Activated naive CD8-positive, alpha-beta T cell treated with anti-CD3 and anti-CD28 coated beads, Interleukin-2, amount 10 ng/mL, durations not matched to agents 7 days and 5 days (primary cell): ENCODE measurements at regions not wholly inside any gene's neighbourhood (a gene's known extent, or its start where the extent isn't known, plus 50 kb on each side); places are given as distances from the start of the nearest gene placed in this dataset.
"Not testable (repeated sequence)": the region's sequence is repeated elsewhere in the genome, so short reads cannot be mapped to it uniquely, and the experiment has no call there.

Experiments used
- ATAC-seq: fragments of 150-1000 bp; cut with Tn5 transposase; one replicate; pipeline ENCODE4 v1.10.0; 2021; ENCODE audit warnings: low read depth, moderate library complexity
- POLR2A ChIA-PET: fragments of 350-600 bp; sonication (Branson Sonifier 250); formaldehyde crosslinking; loops from one replicate; lab custom pipeline; 2021; ENCODE audit warnings: antibody characterized with exemption; lab: Charles Lee
- DNase-seq: peaks from one replicate; pipeline ENCODE4 v3.0.0; 2021
- H3K27ac Mint-ChIP-seq: one replicate; pipeline ENCODE4 v1.8.0; 2022; ENCODE audit warnings: mild to moderate bottlenecking, mixed read lengths
- H3K27me3 Mint-ChIP-seq: one replicate; pipeline ENCODE4 v1.8.0; 2022; ENCODE audit warnings: mild to moderate bottlenecking, moderate library complexity, mixed read lengths
- H3K36me3 Mint-ChIP-seq: one replicate; pipeline ENCODE4 v1.8.0; 2021; ENCODE audit warnings: mild to moderate bottlenecking, mixed read lengths
- H3K4me1 Mint-ChIP-seq: one replicate; pipeline ENCODE4 v1.8.0; 2021; ENCODE audit warnings: mixed read lengths
- H3K4me3 Mint-ChIP-seq: one replicate; pipeline ENCODE4 v1.8.0; 2022; ENCODE audit warnings: mild to moderate bottlenecking, moderate library complexity, mixed read lengths
- H3K9me3 Mint-ChIP-seq: one replicate; pipeline ENCODE4 v1.8.0; 2021; ENCODE audit warnings: mixed read lengths

DNA sequence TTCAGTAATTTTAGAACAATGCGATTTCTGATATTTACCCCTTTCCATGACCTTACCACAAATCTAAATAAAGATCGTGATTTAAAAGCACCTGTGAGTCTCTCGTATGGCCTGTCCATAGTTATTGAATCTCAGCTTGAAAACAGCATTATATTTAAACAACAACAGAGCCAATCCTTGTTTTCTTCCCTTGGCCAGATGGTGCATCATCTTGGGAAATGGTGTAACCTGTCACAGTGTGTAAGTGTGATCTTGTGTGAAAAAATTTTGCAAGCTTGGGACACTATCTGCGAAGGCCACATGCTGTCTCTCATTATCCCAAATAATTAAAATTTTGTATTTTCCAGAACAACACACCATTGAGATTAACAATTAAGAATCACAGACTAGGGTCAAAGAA, 262.7 kb upstream of the SPHKAP start:
- DNase-seq (no peak), ATAC-seq (no peak)
- H3K36me3 Mint-ChIP-seq: no peaks in the 10 kb centered on the region
- no peaks in the 10 kb centered on the region for H3K9me3 Mint-ChIP-seq
- H3K27ac Mint-ChIP-seq: no peak overlapping the region
- no peak overlapping the region for H3K4me3 Mint-ChIP-seq
- no peaks in the 10 kb centered on the region for H3K27me3 Mint-ChIP-seq
- H3K4me1 Mint-ChIP-seq: no peaks in the 10 kb centered on the region
- POLR2A ChIA-PET: no interaction called here

DNA sequence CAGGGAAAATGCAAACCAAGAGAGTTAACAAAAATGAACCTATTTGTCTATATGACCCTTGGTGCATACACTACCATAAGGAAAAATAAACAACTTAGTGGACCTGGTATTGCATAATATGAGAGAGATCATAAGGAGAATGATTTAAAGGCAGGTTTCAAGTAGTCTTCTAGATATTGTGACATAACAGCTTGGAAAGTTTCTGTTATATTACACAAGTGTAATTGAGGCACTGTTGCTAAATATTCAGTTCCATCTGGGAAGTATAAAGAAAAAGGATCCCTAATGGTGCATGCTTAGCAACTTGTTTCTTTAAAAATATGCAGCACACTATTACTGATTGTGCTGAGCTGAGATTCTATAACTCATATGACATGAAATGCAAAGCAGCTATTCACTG, 252.2 kb upstream of the SPHKAP start:
- no peaks in the 10 kb centered on the region for H3K4me1 Mint-ChIP-seq
- ATAC-seq (no peak), DNase-seq (no peak)
- H3K9me3 Mint-ChIP-seq: no peaks in the 10 kb centered on the region
- no peak overlapping the region for H3K4me3 Mint-ChIP-seq
- no peak overlapping the region for H3K27ac Mint-ChIP-seq
- H3K27me3 Mint-ChIP-seq: no peaks in the 10 kb centered on the region
- POLR2A ChIA-PET: no interaction called here
- H3K36me3 Mint-ChIP-seq: no peaks in the 10 kb centered on the region

DNA sequence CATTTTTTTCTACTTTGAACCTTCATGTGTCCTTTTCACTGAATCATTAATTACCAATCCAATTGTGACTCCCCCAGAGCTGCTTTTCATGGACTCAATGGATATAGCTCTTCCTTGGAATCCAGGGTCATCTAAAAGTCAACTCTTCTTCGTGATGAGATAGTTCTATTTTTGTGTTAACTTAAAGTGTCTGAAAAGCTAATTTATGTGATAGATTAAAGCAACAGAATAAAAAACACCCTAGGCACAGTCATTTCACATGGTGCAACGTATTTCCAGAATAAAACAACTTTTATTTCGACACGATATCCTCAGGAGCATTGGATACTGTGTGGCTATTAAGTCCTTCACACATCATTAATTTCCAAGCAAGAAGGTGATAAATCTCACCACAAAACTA, 250.6 kb upstream of the SPHKAP start:
- Mint-ChIP-seq H3K27ac (no peak overlapping the region), H3K9me3 (peaks cover 6% of the 10 kb centered on the region), H3K27me3 (no peaks in the 10 kb centered on the region), H3K36me3 (no peaks in the 10 kb centered on the region), H3K4me3 (no peak overlapping the region), H3K4me1 (no peaks in the 10 kb centered on the region)
- ATAC-seq: no peak
- DNase-seq: no peak
- POLR2A ChIA-PET: no interaction called here

DNA sequence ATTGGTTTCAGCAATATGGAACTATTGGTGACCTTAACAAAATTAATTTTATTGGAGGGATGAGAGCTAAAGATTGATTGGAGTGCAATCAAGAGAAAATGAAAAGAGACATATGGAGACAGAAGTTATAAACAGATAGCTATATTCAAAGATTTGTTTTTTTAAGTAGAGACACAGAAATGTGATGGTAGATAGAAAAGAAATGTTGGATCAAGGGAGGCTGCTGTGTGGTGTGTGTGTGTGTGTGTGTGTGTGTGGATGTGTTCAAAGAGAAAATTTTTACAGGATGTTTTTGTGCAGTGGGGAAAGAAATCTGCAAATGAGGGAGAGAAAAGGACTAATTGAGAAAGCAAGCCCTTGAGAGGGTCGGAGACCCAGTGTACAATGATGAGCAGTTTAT, 249.5 kb upstream of the SPHKAP start:
- no peak overlapping the region for H3K4me3 Mint-ChIP-seq
- ATAC-seq (no peak), DNase-seq (no peak)
- no peak overlapping the region for H3K27ac Mint-ChIP-seq
- no peaks in the 10 kb centered on the region for H3K4me1 Mint-ChIP-seq
- no peaks in the 10 kb centered on the region for H3K36me3 Mint-ChIP-seq
- no peaks in the 10 kb centered on the region for H3K27me3 Mint-ChIP-seq
- POLR2A ChIA-PET: no interaction called here
- H3K9me3 Mint-ChIP-seq: peaks cover 6% of the 10 kb centered on the region

DNA sequence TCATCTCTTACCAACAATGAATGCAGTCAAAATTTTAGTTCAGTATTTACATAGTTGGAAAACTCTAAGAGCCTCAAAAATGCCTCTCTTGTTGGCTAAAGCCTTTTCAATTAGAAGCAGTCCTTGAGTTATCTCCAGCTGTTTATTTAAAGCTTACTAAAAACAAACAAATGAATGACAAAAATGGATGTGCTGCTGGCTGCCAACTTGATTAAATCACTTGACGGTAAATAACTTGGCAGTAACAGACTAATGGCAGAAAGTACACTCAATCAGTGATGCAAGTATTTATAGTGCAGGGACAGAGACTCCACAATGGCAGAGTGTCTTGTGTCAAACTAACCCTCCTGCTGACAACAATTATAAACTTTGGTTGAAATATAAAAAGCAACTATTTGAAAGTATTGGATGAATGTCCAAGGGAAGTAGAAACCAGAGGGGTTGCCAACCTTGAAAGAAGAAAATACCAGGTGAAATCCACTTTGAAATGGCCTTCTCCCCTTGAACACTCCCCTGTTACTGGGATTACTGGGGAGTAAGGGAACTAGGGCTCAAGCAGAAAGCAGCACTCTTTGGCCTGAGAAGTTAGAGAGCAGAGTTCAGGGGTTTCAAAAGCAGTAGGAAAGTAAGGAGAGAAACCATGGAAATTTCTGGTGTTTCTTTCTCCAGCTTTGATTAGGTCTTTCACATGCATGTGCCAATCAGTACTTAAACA, 245.2 kb upstream of the SPHKAP start:
- peaks cover 6% of the 10 kb centered on the region for H3K9me3 Mint-ChIP-seq
- ATAC-seq: no peak
- no peaks in the 10 kb centered on the region for H3K27me3 Mint-ChIP-seq

DNA sequence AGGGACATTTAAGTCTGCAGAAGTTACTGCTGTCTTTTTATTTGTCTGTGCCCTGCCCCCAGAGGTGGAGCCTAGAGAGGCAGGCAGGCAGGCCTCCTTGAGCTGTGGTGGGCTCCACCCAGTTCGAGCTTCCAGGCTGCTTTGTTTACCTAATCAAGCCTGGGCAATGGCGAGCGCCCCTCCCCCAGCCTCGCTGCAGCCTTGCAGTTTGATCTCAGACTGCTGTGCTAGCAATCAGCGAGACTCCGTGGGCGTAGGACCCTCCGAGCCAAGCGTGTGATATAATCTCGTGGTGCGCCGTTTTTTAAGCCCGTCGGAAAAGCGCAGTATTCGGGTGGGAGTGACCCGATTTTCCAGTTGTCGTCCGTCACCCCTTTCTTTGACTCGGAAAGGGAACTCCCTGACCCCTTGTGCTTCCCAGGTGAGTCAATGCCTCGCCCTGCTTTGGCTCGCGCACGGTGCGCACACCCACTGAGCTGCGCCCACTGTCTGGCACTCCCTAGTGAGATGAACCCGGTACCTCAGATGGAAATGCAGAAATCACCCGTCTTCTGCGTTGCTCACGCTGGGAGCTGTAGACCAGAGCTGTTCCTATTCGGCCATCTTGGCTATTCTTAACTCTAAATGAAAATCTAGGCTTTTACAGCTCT, 244.0 kb upstream of the SPHKAP start:
- H3K36me3 Mint-ChIP-seq, H3K27me3 Mint-ChIP-seq, ATAC-seq, POLR2A ChIA-PET, H3K4me1 Mint-ChIP-seq, H3K9me3 Mint-ChIP-seq, H3K27ac Mint-ChIP-seq, H3K4me3 Mint-ChIP-seq, DNase-seq: not testable (repeated sequence)

More for the DNA sequence above, 245.2 kb upstream of the SPHKAP start:
- POLR2A ChIA-PET: no interaction called here
- no peak overlapping the region for H3K4me3 Mint-ChIP-seq
- H3K4me1 Mint-ChIP-seq: no peaks in the 10 kb centered on the region
- H3K27ac Mint-ChIP-seq: no peak overlapping the region
- DNase-seq: no peak
- H3K36me3 Mint-ChIP-seq: no peaks in the 10 kb centered on the region

DNA sequence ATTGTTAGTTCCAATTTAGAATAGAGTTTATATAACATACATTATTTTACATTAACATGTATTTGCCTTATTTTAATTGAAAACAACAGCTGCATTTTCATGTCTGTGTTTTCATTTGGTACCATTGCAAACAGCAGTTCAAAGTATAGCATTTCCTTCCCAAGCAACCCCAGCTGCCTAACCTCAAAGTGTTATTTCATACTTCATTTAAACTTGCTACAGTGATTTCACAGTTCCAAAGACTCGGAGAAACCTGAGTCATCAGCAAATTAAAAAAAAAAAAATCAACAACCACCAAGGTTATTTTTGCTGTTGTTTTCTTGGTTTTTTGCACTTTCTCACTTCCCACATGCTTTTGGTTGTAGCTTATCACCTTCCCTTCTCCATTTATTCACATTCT, 236.5 kb upstream of the SPHKAP start:
- Mint-ChIP-seq H3K36me3 (no peaks in the 10 kb centered on the region), H3K27me3 (no peaks in the 10 kb centered on the region), H3K9me3 (peaks cover 2% of the 10 kb centered on the region), H3K4me3 (no peak overlapping the region), H3K4me1 (no peaks in the 10 kb centered on the region), H3K27ac (no peak overlapping the region)
- POLR2A ChIA-PET: no interaction called here
- DNase-seq (no peak), ATAC-seq (no peak)

DNA sequence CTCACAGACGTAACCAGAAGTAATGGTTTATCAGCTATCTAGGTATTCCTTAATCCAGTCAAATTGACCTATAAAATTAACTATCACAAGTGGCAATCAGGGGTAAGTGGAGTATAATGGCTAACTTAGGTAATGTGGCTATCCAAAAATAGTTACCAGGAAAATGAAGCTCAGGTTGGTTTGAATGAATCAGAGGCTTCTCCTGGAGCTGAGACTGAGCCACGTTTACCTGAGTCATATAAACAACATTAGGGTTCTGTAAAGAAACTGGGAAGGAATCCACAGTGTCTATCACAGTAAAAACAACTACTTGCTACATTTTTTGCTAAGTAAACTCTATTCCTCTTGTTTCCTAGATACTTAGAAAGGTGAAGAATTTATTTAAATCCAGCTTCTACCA, 236.0 kb upstream of the SPHKAP start:
- ATAC-seq (no peak), DNase-seq (no peak)
- H3K27me3 Mint-ChIP-seq: no peaks in the 10 kb centered on the region
- no peaks in the 10 kb centered on the region for H3K36me3 Mint-ChIP-seq
- no peak overlapping the region for H3K4me3 Mint-ChIP-seq
- H3K9me3 Mint-ChIP-seq: peaks cover 2% of the 10 kb centered on the region
- POLR2A ChIA-PET: no interaction called here
- H3K4me1 Mint-ChIP-seq: no peaks in the 10 kb centered on the region
- H3K27ac Mint-ChIP-seq: no peak overlapping the region

DNA sequence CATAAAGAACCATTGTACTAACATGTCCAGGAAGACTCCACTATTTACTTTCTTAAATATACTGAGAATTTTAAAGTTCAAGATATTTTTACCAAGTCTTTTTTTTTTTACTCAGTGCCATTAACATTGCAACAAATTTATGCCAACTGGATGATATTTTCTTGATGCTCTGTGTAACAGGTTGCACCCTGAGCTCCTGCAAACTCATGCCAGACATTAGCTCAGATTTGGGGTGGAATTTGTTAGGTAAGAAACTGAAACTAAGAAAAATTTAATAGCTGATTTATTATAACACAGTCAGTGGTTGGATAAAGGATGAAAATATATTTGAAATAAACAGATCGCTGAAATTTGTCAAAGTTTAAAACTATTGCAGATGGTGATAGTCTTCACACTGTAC, 228.6 kb upstream of the SPHKAP start:
- Mint-ChIP-seq H3K36me3 (no peaks in the 10 kb centered on the region), H3K27me3 (no peaks in the 10 kb centered on the region), H3K4me1 (no peaks in the 10 kb centered on the region), H3K9me3 (peaks cover 4% of the 10 kb centered on the region), H3K4me3 (no peak overlapping the region), H3K27ac (no peak overlapping the region)
- no peak for ATAC-seq
- DNase-seq: no peak
- POLR2A ChIA-PET: no interaction called here

DNA sequence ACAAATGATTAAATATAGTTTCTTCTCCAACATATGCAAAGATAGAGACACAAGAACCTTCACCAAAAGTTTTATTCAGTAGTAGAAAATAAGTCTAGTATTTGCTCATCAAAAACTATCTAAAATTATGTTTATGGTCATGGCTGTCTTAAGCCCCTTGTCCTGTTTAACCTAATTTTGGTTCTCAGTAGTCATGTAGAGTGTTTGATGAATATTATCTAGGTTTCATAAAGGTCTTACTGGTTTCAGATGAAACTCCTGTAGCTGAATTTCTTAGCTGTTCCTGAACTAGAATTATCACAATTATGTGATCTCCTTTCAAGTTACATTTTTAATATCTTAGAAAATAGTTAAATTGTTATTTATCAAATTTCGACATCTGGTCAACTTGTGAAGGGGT, 228.0 kb upstream of the SPHKAP start:
- ATAC-seq (no peak), DNase-seq (no peak)
- Mint-ChIP-seq H3K36me3 (no peaks in the 10 kb centered on the region), H3K27me3 (no peaks in the 10 kb centered on the region), H3K9me3 (peaks cover 4% of the 10 kb centered on the region), H3K4me1 (no peaks in the 10 kb centered on the region), H3K27ac (no peak overlapping the region), H3K4me3 (no peak overlapping the region)
- POLR2A ChIA-PET: no interaction called here

DNA sequence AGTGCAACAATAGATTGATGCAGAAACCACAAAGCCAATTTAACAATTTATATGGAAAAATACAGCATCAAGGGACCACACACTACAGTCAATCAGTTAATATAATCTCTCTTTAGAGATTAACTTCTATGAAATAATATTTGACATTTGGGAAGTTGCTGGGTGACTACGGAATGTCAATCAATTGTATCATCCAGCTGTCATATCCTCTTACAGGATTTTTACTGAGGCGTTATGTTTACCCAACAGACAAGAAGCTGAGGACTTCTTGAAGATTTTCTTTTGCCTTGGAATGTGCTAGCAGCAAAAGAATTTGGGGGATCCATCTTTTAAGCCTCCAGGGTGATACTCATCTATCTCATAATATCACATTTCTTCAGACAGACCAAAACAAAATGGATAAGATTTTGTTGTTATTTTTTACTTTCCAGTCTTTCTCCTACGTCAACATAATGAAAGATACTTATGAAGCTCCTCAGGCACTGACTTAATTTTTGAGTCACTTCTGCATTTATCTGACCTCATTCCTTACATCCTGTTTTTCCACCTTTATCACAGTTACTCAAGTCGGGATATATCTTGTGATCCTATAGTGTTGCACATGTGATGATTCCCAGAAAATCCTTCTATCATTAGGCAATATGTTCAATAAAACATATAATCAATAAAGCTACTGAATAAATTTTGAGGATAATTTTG, 227.2 kb upstream of the SPHKAP start:
- no peak for ATAC-seq
- no peak overlapping the region for H3K4me3 Mint-ChIP-seq
- no peak overlapping the region for H3K27ac Mint-ChIP-seq
- POLR2A ChIA-PET: no interaction called here
- DNase-seq: no peak
- no peaks in the 10 kb centered on the region for H3K36me3 Mint-ChIP-seq
- H3K9me3 Mint-ChIP-seq: peaks cover 4% of the 10 kb centered on the region
- H3K4me1 Mint-ChIP-seq: no peaks in the 10 kb centered on the region
- no peaks in the 10 kb centered on the region for H3K27me3 Mint-ChIP-seq

DNA sequence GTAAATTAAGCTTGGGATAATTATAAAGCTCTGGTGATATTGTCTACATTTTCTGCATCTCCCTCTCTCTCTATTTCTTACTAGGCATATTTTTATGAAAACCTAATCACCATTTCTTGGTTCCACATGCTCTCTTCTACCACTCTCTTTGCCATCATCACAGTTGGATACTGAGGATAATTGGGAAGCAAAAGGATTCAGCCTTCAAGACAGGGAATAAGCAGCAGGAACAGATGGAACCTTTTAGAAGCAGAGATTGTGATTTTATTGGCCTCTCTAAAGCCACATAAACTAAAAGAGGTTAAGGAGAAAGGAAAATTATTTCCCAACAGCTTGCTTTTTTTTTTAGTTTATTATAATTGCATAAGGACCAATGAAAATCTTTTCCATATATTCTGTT, 226.3 kb upstream of the SPHKAP start:
- DNase-seq (no peak), ATAC-seq (no peak)
- H3K27me3 Mint-ChIP-seq: no peaks in the 10 kb centered on the region
- no peaks in the 10 kb centered on the region for H3K36me3 Mint-ChIP-seq
- H3K4me1 Mint-ChIP-seq: no peaks in the 10 kb centered on the region
- POLR2A ChIA-PET: no interaction called here
- H3K9me3 Mint-ChIP-seq: peaks cover 4% of the 10 kb centered on the region
- H3K27ac Mint-ChIP-seq: no peak overlapping the region
- H3K4me3 Mint-ChIP-seq: no peak overlapping the region

DNA sequence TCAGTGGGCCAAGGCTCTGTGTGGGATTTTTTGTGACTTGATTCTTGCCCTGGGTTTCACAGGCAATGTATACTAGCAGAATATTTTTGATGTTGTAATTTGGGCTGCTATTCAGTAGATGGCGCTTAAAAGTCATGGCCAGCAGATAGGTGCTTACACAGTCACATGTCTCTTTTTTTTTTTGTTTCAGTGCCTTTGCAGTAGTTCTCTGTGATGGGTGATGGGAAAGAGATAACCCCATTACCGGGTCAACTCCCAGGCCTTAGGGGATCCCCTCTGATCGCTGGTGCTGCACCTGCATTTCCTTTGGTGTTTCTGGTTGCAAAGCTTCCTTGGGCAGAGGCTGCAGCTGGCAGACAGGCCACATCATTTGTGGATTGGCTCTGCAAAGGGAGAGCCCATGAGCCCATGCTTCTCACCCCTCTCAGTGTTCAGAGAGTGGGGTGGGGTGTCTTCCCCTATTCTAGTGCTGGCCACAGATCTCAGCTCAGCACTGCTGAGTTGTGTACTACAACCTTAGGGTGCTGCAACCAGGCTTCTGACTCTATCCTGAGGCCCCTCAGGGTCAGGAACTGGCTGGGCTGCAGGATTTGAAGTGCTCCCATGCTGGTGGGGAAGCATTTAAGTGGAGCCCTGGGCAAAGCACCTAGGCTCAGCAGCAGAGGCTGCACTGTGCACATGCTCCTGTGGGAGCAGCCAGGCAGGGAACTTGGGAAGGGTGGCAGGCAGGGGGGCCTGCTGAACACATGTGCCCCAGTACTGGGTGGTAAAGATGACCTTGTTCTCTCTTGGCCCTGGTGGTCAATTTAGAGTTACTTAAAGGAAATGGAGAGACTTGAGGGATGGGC, 219.8 kb upstream of the SPHKAP start:
- POLR2A ChIA-PET: no interaction called here
- H3K27ac Mint-ChIP-seq: no peak overlapping the region

More for the DNA sequence above, 219.8 kb upstream of the SPHKAP start:
- H3K27me3 Mint-ChIP-seq: no peaks in the 10 kb centered on the region
- DNase-seq (no peak), ATAC-seq (no peak)
- H3K36me3 Mint-ChIP-seq: no peaks in the 10 kb centered on the region
- no peak overlapping the region for H3K4me3 Mint-ChIP-seq
- peaks cover 6% of the 10 kb centered on the region for H3K9me3 Mint-ChIP-seq
- H3K4me1 Mint-ChIP-seq: no peaks in the 10 kb centered on the region
